Adrenal gland (tissue), 9 donors: ENCODE measurements at regions not wholly inside any gene's neighbourhood (a gene's known extent, or its start where the extent isn't known, plus 50 kb on each side); places are given as distances from the start of the nearest gene placed in this dataset.

ENCODE experiments used
- DNase-seq, 7 donors: peaks; one replicate each; pipeline ENCODE4 v3.0.0-alpha.2; 2019 to 2020
- H3K27ac ChIP-seq, 5 donors: fragments of 200-600 bp; sonication (generic) in 4 of 5; 1 replicate in 3 of 5; 2 replicates in 2 of 5; pipeline versions ENCODE4 v1.5.1 to v1.8.0; 2016 to 2020; ENCODE audit warnings: mild to moderate bottlenecking in 1 of 5
- H3K27me3 ChIP-seq: fragments of 200-600 bp; 2 replicates; pipeline ENCODE4 v1.8.0; 2021
- H3K36me3 ChIP-seq, 2 donors: fragments of 200-600 bp; replicated peaks in 1 of 2; 1 replicate in 1 of 2; 2 replicates in 1 of 2; pipeline versions ENCODE4 v1.5.1 to v1.8.0; 2018 to 2022
- H3K4me1 ChIP-seq, 2 donors: fragments of 200-600 bp; replicated peaks in 1 of 2; 1 replicate in 1 of 2; 2 replicates in 1 of 2; pipeline versions ENCODE4 v1.5.1 to v1.8.0; 2018 to 2021
- H3K4me3 ChIP-seq, 4 donors: fragments of 200-600 bp; sonication (generic) in 3 of 4; one replicate each; pipeline ENCODE4 v1.5.1; 2016 to 2018
- H3K9me3 ChIP-seq, 3 donors: fragments of 200-600 bp; sonication (generic) in 1 of 3; replicated peaks in 1 of 3; 1 replicate in 2 of 3; 2 replicates in 1 of 3; pipeline versions ENCODE4 v1.5.1 to v1.8.0; 2016 to 2021
- CTCF ChIP-seq, 6 experiments: fragments of 450-650 bp in 4 of 6; fragments of 200-600 bp in 2 of 6; sonication (generic) in 1 of 6; IDR thresholded peaks; 1 replicate in 5 of 6; 2 replicates in 1 of 6; pipeline versions ENCODE4 v1.5.1 to v1.8.0; 2016 to 2021; ENCODE audit warnings: antibody characterized with exemption in 6 of 6, mild to moderate bottlenecking in 2 of 6, moderate library complexity in 1 of 6
- POLR2A ChIP-seq, 2 donors: fragments of 450-650 bp; IDR thresholded peaks; one replicate each; pipeline ENCODE4 v1.6.1; 2017; ENCODE audit warnings: antibody characterized with exemption in 2 of 2, mild to moderate bottlenecking in 2 of 2, moderate library complexity in 1 of 2
- whole genome bisulfite sequencing, 4 donors: extraction: QIAGEN DNeasy Blood & Tissue Kit in 2 of 4; methylation state at CpG; one replicate each; pipeline versions ENCODE4 v1.1.5 to v1.1.7; 2013 to 2017; 5-methylcytosine and 5-hydroxymethylcytosine counted together
- intact Hi-C, 2 donors: fragments of 100-400 bp; cut with DNase I; formaldehyde crosslinking; loops; one replicate each; pipeline versions ENCODE4 v1.14.1 to v1.15.0; 2022 to 2023
- donor health status: healthy with polysubstance abuse.
- donor health status: Bipolar disorder and iron deficiency.
- donor health status: DM: yes; HTN: yes; CAD: no.
- donor health status: DM: no; HTN: no; CAD: no.
- donor health status: DM: no; HTN: no; CAD: no.

GRCh38 chr6:153942361-153942760, 96.7 kb upstream of the OPRM1 start:
- intact Hi-C loops: no loop called here
- no peaks in the 10 kb centered on the region for H3K4me1 ChIP-seq
- no peak overlapping the region for H3K27ac ChIP-seq
- 57 to 91% (median 57%) methylated on average over 1 of the region's 1 CpG for WGBS, 4 donors
- no peak overlapping the region for H3K4me3 ChIP-seq
- no peaks in the 10 kb centered on the region for H3K9me3 ChIP-seq
- no peaks in the 10 kb centered on the region for H3K27me3 ChIP-seq
- TF ChIP-seq CTCF (IDR thresholded peaks at IDR 0.05) (no peak), POLR2A (IDR thresholded peaks at IDR 0.05) (no peak)
- DNase-seq: no peak
- H3K36me3 ChIP-seq: no peaks in the 10 kb centered on the region

- Histone ChIP-seq H3K4me3 (no peak overlapping the region), H3K36me3 (no peaks in the 10 kb centered on the region), H3K27ac (no peak overlapping the region), H3K9me3 (no peaks in the 10 kb centered on the region), H3K4me1 (no peaks in the 10 kb centered on the region), H3K27me3 (no peaks in the 10 kb centered on the region)
- DNase-seq: no peak
- 43 to 71% (median 60%) methylated on average over 2 of the region's 2 CpGs for WGBS, 4 donors
- intact Hi-C loops: no loop called here
- TF ChIP-seq POLR2A (IDR thresholded peaks at IDR 0.05) (no peak), CTCF (IDR thresholded peaks at IDR 0.05) (no peak)
These were observed 97.3 kb upstream of the OPRM1 start for GRCh38 chr6:153941768-153942167.

- TF ChIP-seq POLR2A (IDR thresholded peaks at IDR 0.05) (no peak), CTCF (IDR thresholded peaks at IDR 0.05) (no peak)
- Histone ChIP-seq H3K4me1 (no peaks in the 10 kb centered on the region), H3K27ac (no peak overlapping the region), H3K27me3 (no peaks in the 10 kb centered on the region), H3K9me3 (no peaks in the 10 kb centered on the region), H3K4me3 (no peak overlapping the region), H3K36me3 (no peaks in the 10 kb centered on the region)
- DNase-seq: no peak
- 67 to 72% (median 70%) methylated on average over 10 of the region's 10 CpGs for WGBS, 4 donors
- intact Hi-C loops: no loop called here
These were observed 100.2 kb upstream of the OPRM1 start for GRCh38 chr6:153938876-153939275.

- no peak for DNase-seq
- no peak overlapping the region for H3K4me3 ChIP-seq
- no peaks in the 10 kb centered on the region for H3K9me3 ChIP-seq
- H3K27me3 ChIP-seq: no peaks in the 10 kb centered on the region
- intact Hi-C loops: no loop called here
- H3K4me1 ChIP-seq: no peaks in the 10 kb centered on the region
- TF ChIP-seq POLR2A (IDR thresholded peaks at IDR 0.05) (no peak), CTCF (IDR thresholded peaks at IDR 0.05) (no peak)
- 71 to 85% (median 77%) methylated on average over 3 of the region's 3 CpGs for WGBS, 4 donors
- H3K27ac ChIP-seq: no peak overlapping the region
- no peaks in the 10 kb centered on the region for H3K36me3 ChIP-seq
These were observed 107.6 kb upstream of the OPRM1 start for GRCh38 chr6:153931431-153931830.
